Esophagus squamous epithelium (tissue), 4 donors: ENCODE measurements at regions not wholly inside any gene's neighbourhood (a gene's known extent, or its start where the extent isn't known, plus 50 kb on each side); places are given as distances from the start of the nearest gene placed in this dataset.

Source experiments
- CTCF ChIP-seq, 6 experiments: fragments of 450-650 bp in 4 of 6; fragments of 200-600 bp in 2 of 6; sonication (generic) in 2 of 6; IDR thresholded peaks; one replicate each; pipeline ENCODE4 v1.5.1; 2016 to 2019; ENCODE audit warnings: antibody characterized with exemption in 6 of 6, mild to moderate bottlenecking in 4 of 6, moderate library complexity in 4 of 6
- POLR2A ChIP-seq, 4 donors: fragments of 450-650 bp; IDR thresholded peaks; one replicate each; pipeline ENCODE4 v1.6.1; 2017; ENCODE audit warnings: antibody characterized with exemption in 4 of 4, mild to moderate bottlenecking in 4 of 4, moderate library complexity in 3 of 4

GRCh38 chr18:53644799-53645471, 579.5 kb downstream of the MBD2 start:
- TF ChIP-seq CTCF (IDR thresholded peaks at IDR 0.05) (no peak), POLR2A (IDR thresholded peaks at IDR 0.05) (no peak)
